H1 (cell line): ENCODE measurements at regions not wholly inside any gene's neighbourhood (a gene's known extent, or its start where the extent isn't known, plus 50 kb on each side); places are given as distances from the start of the nearest gene placed in this dataset.

ENCODE experiments used
- CTCF ChIA-PET: fragments of 300-600 bp; sonication (Branson Sonifier 250); formaldehyde crosslinking; loops from one replicate; lab custom pipeline; 2021; ENCODE audit not compliant: partially characterized antibody; lab: Charles Lee
- POLR2A ChIA-PET: fragments of 300-600 bp; sonication (Branson Sonifier 250); formaldehyde crosslinking; loops from one replicate; lab custom pipeline; 2021; ENCODE audit warnings: inconsistent platforms; ENCODE audit not compliant: partially characterized antibody; lab: Charles Lee
- DNase-seq, 2 experiments: peaks; one replicate each; pipeline versions ENCODE4 v3.0.0 to v3.0.0-alpha.2; 2010 to 2022; ENCODE audit warnings: low spot score in 2 of 2, low read depth in 1 of 2, mixed read lengths in 1 of 2
- FAIRE-seq: peaks from 2 replicates; lab custom pipeline; 2011; peaks lifted over from hg19 to GRCh38; lab: Jason Lieb, UNC
- H2AFZ ChIP-seq: 2 replicates; pipeline ENCODE4 v1.8.1; 2012; ENCODE audit warnings: low read length, inconsistent platforms
- H2AK5ac ChIP-seq: 2 replicates; pipeline ENCODE4 v1.6.1; 2013; ENCODE audit warnings: low read depth, low read length
- H2BK120ac ChIP-seq: replicated peaks from 2 replicates; pipeline ENCODE3; 2013; ENCODE audit warnings: low read depth, low read length, inconsistent platforms
- H2BK12ac ChIP-seq: 2 replicates; pipeline ENCODE4 v1.6.1; 2013; ENCODE audit warnings: low read depth, low read length
- H2BK15ac ChIP-seq: 2 replicates; pipeline ENCODE4 v1.6.1; 2013; ENCODE audit warnings: low read length
- H2BK20ac ChIP-seq: 2 replicates; pipeline ENCODE4 v1.6.1; 2013; ENCODE audit warnings: low read length
- H2BK5ac ChIP-seq: 2 replicates; pipeline ENCODE4 v1.6.1; 2013; ENCODE audit warnings: low read depth, low read length
- H3K14ac ChIP-seq: 2 replicates; pipeline ENCODE4 v1.6.1; 2013; ENCODE audit warnings: inconsistent platforms; ENCODE audit not compliant: insufficient read length
- H3K18ac ChIP-seq: 2 replicates; pipeline ENCODE4 v1.6.1; 2013; ENCODE audit warnings: low read length; ENCODE audit errors: extremely low read depth
- H3K23ac ChIP-seq: 2 replicates; pipeline ENCODE4 v1.6.1; 2013; ENCODE audit warnings: inconsistent platforms; ENCODE audit not compliant: insufficient read length
- H3K23me2 ChIP-seq: 2 replicates; pipeline ENCODE4 v1.6.1; 2013; ENCODE audit warnings: low read depth, low read length
- H3K27ac ChIP-seq: 2 replicates; pipeline ENCODE4 v1.6.1; 2011; ENCODE audit warnings: low read depth, low read length, inconsistent platforms
- H3K27me3 ChIP-seq, 4 experiments: replicated peaks in 1 of 4; 1 replicate in 1 of 4; 2 replicates in 3 of 4; pipeline versions ENCODE4 v1.6.1 to v1.8.1; 2011 to 2013; ENCODE audit warnings: low read length in 3 of 4, mild to moderate bottlenecking in 3 of 4, inconsistent platforms in 2 of 4, mixed read lengths in 2 of 4, moderate library complexity in 1 of 4; ENCODE audit not compliant: control insufficient read depth in 3 of 4, insufficient read depth in 3 of 4; ENCODE audit errors: extremely low read depth in 1 of 4
- H3K36me3 ChIP-seq, 4 experiments: 2 replicates each; pipeline versions ENCODE4 v1.6.1 to v1.8.1; 2011 to 2013; ENCODE audit warnings: mild to moderate bottlenecking in 4 of 4, low read length in 3 of 4, moderate library complexity in 2 of 4, control low read depth in 1 of 4, inconsistent platforms in 1 of 4; ENCODE audit not compliant: insufficient read depth in 4 of 4, control insufficient read depth in 2 of 4
- H3K4ac ChIP-seq: replicated peaks from 2 replicates; pipeline ENCODE3; 2013; ENCODE audit warnings: low read length, low read depth, mixed read lengths, inconsistent platforms; ENCODE audit not compliant: insufficient read length
- H3K4me1 ChIP-seq, 4 experiments: replicated peaks in 1 of 4; 1 replicate in 1 of 4; 2 replicates in 3 of 4; pipeline versions ENCODE4 v1.6.1 to v1.8.1; 2011 to 2013; ENCODE audit warnings: low read length in 3 of 4, inconsistent platforms in 2 of 4, mixed read lengths in 1 of 4; ENCODE audit not compliant: insufficient read depth in 4 of 4, control insufficient read depth in 3 of 4
- H3K4me2 ChIP-seq, 2 experiments: 2 replicates each; pipeline versions ENCODE4 v1.6.1 to v1.8.1; 2011 to 2013; ENCODE audit warnings: low read depth in 2 of 2, low read length in 2 of 2, control low read depth in 1 of 2, inconsistent platforms in 1 of 2, mild to moderate bottlenecking in 1 of 2; ENCODE audit not compliant: insufficient read depth in 1 of 2
- H3K4me3 ChIP-seq, 4 experiments: fragments of 200-600, 300-600 bp in 1 of 4; sonication (generic), shearing (Covaris generic), sonication (Bioruptor Twin) in 1 of 4; 2 replicates each; pipeline versions ENCODE4 v1.5.1 to v1.8.1; 2011 to 2016; ENCODE audit warnings: low read length in 4 of 4, low read depth in 3 of 4, control low read depth in 2 of 4, inconsistent platforms in 2 of 4, mild to moderate bottlenecking in 2 of 4, mixed read lengths in 1 of 4, moderate library complexity in 1 of 4; ENCODE audit not compliant: insufficient read depth in 2 of 4; ENCODE audit errors: extremely low read depth in 1 of 4
- H3K56ac ChIP-seq: replicated peaks from 2 replicates; pipeline ENCODE3; 2013; ENCODE audit warnings: low read depth, mild to moderate bottlenecking, mixed read lengths, low read length, inconsistent platforms; ENCODE audit not compliant: insufficient read length
- H3K79me1 ChIP-seq: 2 replicates; pipeline ENCODE4 v1.6.1; 2013; ENCODE audit warnings: low read depth, low read length, control low read depth
- H3K79me2 ChIP-seq, 2 experiments: 2 replicates each; pipeline versions ENCODE4 v1.6.1 to v1.8.1; 2012 to 2013; ENCODE audit warnings: low read length in 2 of 2, mild to moderate bottlenecking in 2 of 2, inconsistent platforms in 1 of 2; ENCODE audit not compliant: insufficient read depth in 2 of 2, control insufficient read depth in 1 of 2
- H3K9ac ChIP-seq, 4 experiments: replicated peaks in 1 of 4; 1 replicate in 1 of 4; 2 replicates in 3 of 4; pipeline versions ENCODE4 v1.6.1 to v1.8.1; 2011 to 2013; ENCODE audit warnings: low read depth in 3 of 4, low read length in 3 of 4, control low read depth in 2 of 4, mild to moderate bottlenecking in 2 of 4, moderate library complexity in 2 of 4, inconsistent platforms in 1 of 4; ENCODE audit errors: extremely low read depth in 1 of 4
- H3K9me3 ChIP-seq, 2 experiments: 2 replicates each; pipeline versions ENCODE4 v1.6.1 to v1.8.1; 2012 to 2013; ENCODE audit warnings: mild to moderate bottlenecking in 2 of 2, moderate library complexity in 2 of 2, control low read depth in 1 of 2, inconsistent platforms in 1 of 2, low read depth in 1 of 2, low read length in 1 of 2, mixed read lengths in 1 of 2; ENCODE audit not compliant: insufficient read depth in 2 of 2
- H4K20me1 ChIP-seq, 2 experiments: replicated peaks in 1 of 2; 2 replicates each; pipeline versions ENCODE3 to v1.8.1; 2011 to 2013; ENCODE audit warnings: inconsistent platforms in 2 of 2, low read length in 2 of 2, mild to moderate bottlenecking in 1 of 2; ENCODE audit not compliant: insufficient read depth in 2 of 2, control insufficient read depth in 1 of 2
- H4K5ac ChIP-seq: 2 replicates; pipeline ENCODE4 v1.6.1; 2013; ENCODE audit warnings: low read length, low read depth, mixed read lengths, inconsistent platforms; ENCODE audit not compliant: insufficient read length
- H4K8ac ChIP-seq: 2 replicates; pipeline ENCODE4 v1.8.0; 2013; ENCODE audit warnings: mild to moderate bottlenecking, moderate library complexity, low read length, inconsistent platforms; ENCODE audit not compliant: insufficient read depth; ENCODE audit errors: extremely low read depth
- H4K91ac ChIP-seq: replicated peaks from 2 replicates; pipeline ENCODE3; 2013; ENCODE audit warnings: low read length, mixed read lengths, inconsistent platforms; ENCODE audit not compliant: insufficient read length
- RAD21 ChIP-seq, 2 experiments: IDR thresholded peaks in 1 of 2; conservative IDR thresholded peaks in 1 of 2; 2 replicates each; pipeline ENCODE4 v1.6.1; 2011; ENCODE audit warnings: low read depth in 2 of 2, low read length in 2 of 2, improper control_type of control experiment in 1 of 2, inconsistent platforms in 1 of 2, mild to moderate bottlenecking in 1 of 2, moderate library complexity in 1 of 2
- RNF2 ChIP-seq: fragments of 200-900, 300-1000 bp; sonication (generic); IDR thresholded peaks from 2 replicates; pipeline ENCODE4 v1.7.1; 2016; ENCODE audit warnings: borderline replicate concordance, low read depth, mild to moderate bottlenecking, antibody characterized with exemption, low read length; ENCODE audit not compliant: poor library complexity, severe bottlenecking; ENCODE audit errors: missing control alignments
- SP4 ChIP-seq: IDR thresholded peaks from 2 replicates; pipeline ENCODE4 v1.6.1; 2012; ENCODE audit warnings: low read length, inconsistent platforms
- WGBS, 2 experiments: shearing (Covaris generic) in 1 of 2; methylation state at CpG; one replicate each; pipeline versions ENCODE4 v1.1.6 to v1.1.7; 2013 to 2015; ENCODE audit warnings: low lambda C conversion rate in 2 of 2, mixed read lengths in 2 of 2, inconsistent platforms in 1 of 2, low coverage in 1 of 2, missing lambda C conversion rate in 1 of 2; ENCODE audit not compliant: insufficient replicate concordance in 2 of 2, insufficient coverage in 1 of 2, insufficient read length in 1 of 2; ENCODE audit errors: extremely low coverage in 1 of 2, missing lambda C conversion rate in 1 of 2; 5-methylcytosine and 5-hydroxymethylcytosine counted together

DNA sequence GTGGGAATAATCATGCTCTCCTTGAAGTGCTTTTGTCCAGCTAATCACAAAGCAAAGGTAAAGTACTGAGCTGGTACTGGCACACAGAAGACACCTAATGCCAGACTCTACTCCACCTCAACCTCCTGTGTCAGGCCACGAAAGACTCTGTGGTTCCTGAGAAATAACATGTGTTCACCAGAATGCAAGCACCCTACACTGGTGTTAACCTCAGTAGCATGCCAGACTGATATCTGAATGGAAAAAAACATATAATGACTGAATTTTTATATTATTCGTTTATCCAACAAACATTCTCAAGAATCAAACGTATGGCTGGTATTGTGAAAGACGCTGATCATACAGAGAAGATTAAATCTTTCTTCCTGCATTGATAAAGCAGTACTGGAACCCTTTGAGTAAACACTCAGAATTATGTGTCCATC, 97.1 kb upstream of the IFNE start:
- no peak overlapping the region for H2BK20ac ChIP-seq
- no peaks in the 10 kb centered on the region for H4K20me1 ChIP-seq
- 97% methylated on average over 4 of the region's 4 CpGs; no CpG with 5 or more reads in 1 of the 2 experiments for WGBS, 2 experiments
- no peaks in the 10 kb centered on the region for H3K79me1 ChIP-seq
- H3K18ac ChIP-seq: no peak overlapping the region
- no peak overlapping the region for H4K8ac ChIP-seq
- DNase-seq: no peak
- ChIA-PET CTCF (interaction anchor here (0.7 kb wide), 1 partner anchor 17 kb away, joined by 3 read pairs; no protein-coding TSS in a partner anchor), POLR2A (no interaction called here)
- H4K91ac ChIP-seq: no peak overlapping the region
- H3K23me2 ChIP-seq: no peaks in the 10 kb centered on the region; the same call in 1 of the 2 replicates
- H2BK120ac ChIP-seq: no peak overlapping the region
- TF ChIP-seq RAD21 (IDR thresholded peaks at IDR 0.05 in 1 of 2, conservative IDR thresholded peaks at IDR 0.05 in 1 of 2; ENCODE audit: low read depth in 2 of 2, low read length in 2 of 2): no peak
- no peak for TF ChIP-seq RNF2
- no peak for TF ChIP-seq SP4
- no peak overlapping the region for H2BK15ac ChIP-seq
- H3K79me2 ChIP-seq: no peaks in the 10 kb centered on the region
- H3K9me3 ChIP-seq: no peaks in the 10 kb centered on the region
- no peak overlapping the region for H3K56ac ChIP-seq
- H3K4me1 ChIP-seq: no peaks in the 10 kb centered on the region
- H3K4ac ChIP-seq: no peak overlapping the region
- no peaks in the 10 kb centered on the region for H3K27me3 ChIP-seq
- H3K36me3 ChIP-seq: no peaks in the 10 kb centered on the region
- H3K23ac ChIP-seq: no peak overlapping the region
- H2BK12ac ChIP-seq: no peak overlapping the region
- no peak for FAIRE-seq
- no peak overlapping the region for H3K9ac ChIP-seq
- no peak overlapping the region for H2BK5ac ChIP-seq
- H3K14ac ChIP-seq: no peak overlapping the region
- no peak overlapping the region for H2AFZ ChIP-seq
- H3K4me3 ChIP-seq: no peak overlapping the region
- H4K5ac ChIP-seq: no peak overlapping the region
- H3K27ac ChIP-seq: no peak overlapping the region
- H3K4me2 ChIP-seq: no peak overlapping the region
- H2AK5ac ChIP-seq: no peak overlapping the region
